Neural progenitor cell (in vitro differentiated cells): ENCODE measurements at regions not wholly inside any gene's neighbourhood (a gene's known extent, or its start where the extent isn't known, plus 50 kb on each side); places are given as distances from the start of the nearest gene placed in this dataset.

Source experiments
- DNase-seq: peaks from one replicate; pipeline ENCODE4 v3.0.0-alpha.2; 2016; ENCODE audit warnings: low spot score
- H2AFZ ChIP-seq: fragments of 200-600 bp; sonication (generic); replicated peaks from 2 replicates; pipeline ENCODE4 v1.6.1; 2016; ENCODE audit warnings: antibody characterized with exemption
- H3F3A ChIP-seq: fragments of 200-600 bp; sonication (generic); 2 replicates; pipeline ENCODE4 v1.6.1; 2016; ENCODE audit warnings: antibody characterized with exemption, low read depth
- H3K27ac ChIP-seq: fragments of 200-600 bp; sonication (generic); 2 replicates; pipeline ENCODE4 v1.5.1; 2016; ENCODE audit warnings: mild to moderate bottlenecking
- H3K27me3 ChIP-seq: fragments of 200-600 bp; sonication (generic); 2 replicates; pipeline ENCODE4 v1.6.1; 2016; ENCODE audit warnings: mild to moderate bottlenecking, moderate library complexity
- H3K36me3 ChIP-seq: fragments of 200-600 bp; sonication (generic); 2 replicates; pipeline ENCODE4 v1.5.1; 2016
- H3K4me1 ChIP-seq: fragments of 200-600 bp; sonication (generic); 2 replicates; pipeline ENCODE4 v1.6.1; 2016; ENCODE audit warnings: mixed run types
- H3K4me2 ChIP-seq: fragments of 200-600 bp; sonication (generic); 2 replicates; pipeline ENCODE4 v1.6.1; 2016
- H3K4me3 ChIP-seq: fragments of 200-600 bp; sonication (generic); 2 replicates; pipeline ENCODE4 v1.5.1; 2016
- H3K79me2 ChIP-seq: fragments of 200-600 bp; sonication (generic); 2 replicates; pipeline ENCODE4 v1.6.1; 2016; ENCODE audit warnings: low read depth
- H3K9ac ChIP-seq: fragments of 200-600 bp; sonication (generic); 2 replicates; pipeline ENCODE4 v1.6.1; 2016
- H3K9me3 ChIP-seq: fragments of 200-600 bp; sonication (generic); 2 replicates; pipeline ENCODE4 v1.5.1; 2016; ENCODE audit warnings: low read depth
- H4K20me1 ChIP-seq: fragments of 200-600 bp; sonication (generic); 2 replicates; pipeline ENCODE4 v1.6.1; 2016; ENCODE audit warnings: low read depth
- H3K27ac Mint-ChIP-seq: 3 replicates; pipeline ENCODE4 v1.8.0; 2021; ENCODE audit warnings: mixed read lengths
- H3K27me3 Mint-ChIP-seq: 2 replicates; pipeline ENCODE4 v1.8.0; 2022; ENCODE audit warnings: low read depth, mild to moderate bottlenecking, inconsistent platforms, moderate library complexity, mixed read lengths; ENCODE audit not compliant: insufficient read depth
- H3K36me3 Mint-ChIP-seq: 3 replicates; pipeline ENCODE4 v1.8.0; 2021; ENCODE audit warnings: mixed read lengths
- H3K4me1 Mint-ChIP-seq: 3 replicates; pipeline ENCODE4 v1.8.0; 2021; ENCODE audit warnings: mixed read lengths
- H3K4me3 Mint-ChIP-seq: 3 replicates; pipeline ENCODE4 v1.8.0; 2021; ENCODE audit warnings: mild to moderate bottlenecking, moderate library complexity, mixed read lengths
- H3K9me3 Mint-ChIP-seq: 3 replicates; pipeline ENCODE4 v1.8.0; 2020; ENCODE audit warnings: mixed read lengths
- EZH2 ChIP-seq: fragments of 200-600 bp; sonication (generic); IDR thresholded peaks from 2 replicates; pipeline ENCODE4 v1.6.1; 2017; ENCODE audit warnings: antibody characterized with exemption, mild to moderate bottlenecking, moderate library complexity
- EZH2phosphoT487 ChIP-seq: fragments of 200-600 bp; sonication (generic); IDR thresholded peaks from 2 replicates; pipeline ENCODE4 v1.6.1; 2017; ENCODE audit warnings: antibody characterized with exemption
- TF ChIP-seq, protein P1 (sequence below): fragments of 200-600 bp; sonication (generic); IDR thresholded peaks from 2 replicates; pipeline ENCODE4 v1.5.1; 2017; ENCODE audit warnings: antibody characterized with exemption, mild to moderate bottlenecking

GRCh38 chr16:51657848-51658247, 506.8 kb upstream of the SALL1 start:
- no peak for DNase-seq
- H3K27ac ChIP-seq = no peak overlapping the region
- no peak overlapping the region for H3K4me3 Mint-ChIP-seq
- no peaks in the 10 kb centered on the region for H4K20me1 ChIP-seq
- no peaks in the 10 kb centered on the region for H3K9me3 ChIP-seq
- H2AFZ ChIP-seq = peak overlapping the region; percentile 52
- H3K27ac Mint-ChIP-seq = no peak overlapping the region
- no peaks in the 10 kb centered on the region for H3F3A ChIP-seq
- H3K9me3 Mint-ChIP-seq = no peaks in the 10 kb centered on the region
- H3K36me3 Mint-ChIP-seq = no peaks in the 10 kb centered on the region
- peaks cover 2% of the 10 kb centered on the region for H3K27me3 Mint-ChIP-seq
- no peaks in the 10 kb centered on the region for H3K4me1 Mint-ChIP-seq
- H3K79me2 ChIP-seq = no peaks in the 10 kb centered on the region
- H3K4me3 ChIP-seq = no peak overlapping the region
- H3K4me2 ChIP-seq = no peak overlapping the region
- H3K4me1 ChIP-seq = no peaks in the 10 kb centered on the region
- no peak overlapping the region for H3K9ac ChIP-seq
- H3K36me3 ChIP-seq = no peaks in the 10 kb centered on the region
- TF ChIP-seq EZH2phosphoT487 (no peak), EZH2 (no peak)
- TF ChIP-seq, protein P1, sequence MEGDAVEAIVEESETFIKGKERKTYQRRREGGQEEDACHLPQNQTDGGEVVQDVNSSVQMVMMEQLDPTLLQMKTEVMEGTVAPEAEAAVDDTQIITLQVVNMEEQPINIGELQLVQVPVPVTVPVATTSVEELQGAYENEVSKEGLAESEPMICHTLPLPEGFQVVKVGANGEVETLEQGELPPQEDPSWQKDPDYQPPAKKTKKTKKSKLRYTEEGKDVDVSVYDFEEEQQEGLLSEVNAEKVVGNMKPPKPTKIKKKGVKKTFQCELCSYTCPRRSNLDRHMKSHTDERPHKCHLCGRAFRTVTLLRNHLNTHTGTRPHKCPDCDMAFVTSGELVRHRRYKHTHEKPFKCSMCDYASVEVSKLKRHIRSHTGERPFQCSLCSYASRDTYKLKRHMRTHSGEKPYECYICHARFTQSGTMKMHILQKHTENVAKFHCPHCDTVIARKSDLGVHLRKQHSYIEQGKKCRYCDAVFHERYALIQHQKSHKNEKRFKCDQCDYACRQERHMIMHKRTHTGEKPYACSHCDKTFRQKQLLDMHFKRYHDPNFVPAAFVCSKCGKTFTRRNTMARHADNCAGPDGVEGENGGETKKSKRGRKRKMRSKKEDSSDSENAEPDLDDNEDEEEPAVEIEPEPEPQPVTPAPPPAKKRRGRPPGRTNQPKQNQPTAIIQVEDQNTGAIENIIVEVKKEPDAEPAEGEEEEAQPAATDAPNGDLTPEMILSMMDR = no peak
- H3K27me3 ChIP-seq = no peaks in the 10 kb centered on the region

DNA sequence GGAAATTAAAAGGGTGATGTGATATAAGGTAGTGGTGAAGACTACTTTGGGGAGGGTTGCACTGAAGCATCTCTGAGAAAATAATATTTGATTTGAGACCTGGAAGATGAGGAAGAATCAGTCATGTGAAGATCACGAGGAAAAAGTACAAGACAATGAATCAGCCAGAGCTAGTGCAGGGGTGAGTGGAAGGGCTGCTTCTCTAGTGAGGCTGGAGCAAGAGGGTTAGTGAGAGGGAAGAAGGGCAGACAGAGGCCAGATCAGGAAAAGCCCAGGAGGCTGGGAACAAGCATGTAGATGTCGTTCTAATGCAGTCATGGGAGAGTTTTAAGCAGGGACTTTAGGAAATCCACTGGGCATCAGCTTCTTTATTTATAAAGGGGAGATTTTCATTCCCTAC, 504.2 kb upstream of the SALL1 start:
- H3K4me1 ChIP-seq = peaks cover 13% of the 10 kb centered on the region
- H3K36me3 Mint-ChIP-seq = no peaks in the 10 kb centered on the region
- H3K79me2 ChIP-seq = no peaks in the 10 kb centered on the region
- TF ChIP-seq, protein P1 = no peak
- TF ChIP-seq EZH2phosphoT487 (no peak), EZH2 (no peak)
- H3K4me3 Mint-ChIP-seq = no peak overlapping the region
- no peaks in the 10 kb centered on the region for H3K9me3 ChIP-seq
- no peak overlapping the region for H3K27ac ChIP-seq
- H3K27me3 ChIP-seq = no peaks in the 10 kb centered on the region
- H3K4me2 ChIP-seq = no peak overlapping the region
- H3K9ac ChIP-seq = no peak overlapping the region
- H3K27ac Mint-ChIP-seq = no peak overlapping the region
- no peak overlapping the region for H3K4me3 ChIP-seq
- no peak overlapping the region for H2AFZ ChIP-seq
- no peaks in the 10 kb centered on the region for H3K36me3 ChIP-seq
- no peaks in the 10 kb centered on the region for H4K20me1 ChIP-seq
- no peaks in the 10 kb centered on the region for H3K9me3 Mint-ChIP-seq
- H3F3A ChIP-seq = peaks cover 7% of the 10 kb centered on the region
- H3K4me1 Mint-ChIP-seq = peaks cover 5% of the 10 kb centered on the region
- H3K27me3 Mint-ChIP-seq = peaks cover 2% of the 10 kb centered on the region
- no peak for DNase-seq

DNA sequence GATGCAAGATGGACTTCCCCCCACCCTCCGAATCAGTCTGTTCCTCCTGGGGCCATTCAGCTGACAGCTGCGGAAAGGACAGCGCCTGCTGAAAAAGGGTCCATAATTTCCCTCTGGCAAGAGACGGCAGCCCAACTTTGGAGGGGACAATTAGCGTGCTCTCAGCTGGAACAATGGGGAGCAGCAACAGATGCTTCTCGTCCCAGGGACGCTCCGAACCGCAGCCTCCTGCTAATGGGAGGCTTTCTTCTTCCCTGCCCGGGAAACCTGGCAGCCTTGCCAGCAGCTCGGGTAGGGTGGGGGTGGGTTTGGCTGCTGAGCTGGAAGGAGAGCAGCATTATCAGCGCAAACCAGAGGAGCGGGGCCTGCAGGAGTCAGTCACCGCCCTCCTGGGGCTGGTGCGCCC, 500.0 kb upstream of the SALL1 start:
- no peaks in the 10 kb centered on the region for H3K79me2 ChIP-seq
- no peaks in the 10 kb centered on the region for H3K27me3 ChIP-seq
- Mint-ChIP-seq H3K9me3 (peaks cover 6% of the 10 kb centered on the region), H3K27ac (no peak overlapping the region), H3K4me3 (no peak overlapping the region), H3K27me3 (peaks cover 2% of the 10 kb centered on the region), H3K4me1 (peaks cover 5% of the 10 kb centered on the region), H3K36me3 (no peaks in the 10 kb centered on the region)
- no peak overlapping the region for H3K9ac ChIP-seq
- H3K36me3 ChIP-seq = no peaks in the 10 kb centered on the region
- peaks cover 13% of the 10 kb centered on the region for H3K4me1 ChIP-seq
- H3K4me3 ChIP-seq = no peak overlapping the region
- peak overlapping the region; percentile 94 for H2AFZ ChIP-seq
- TF ChIP-seq, protein P1 = no peak
- TF ChIP-seq EZH2 (no peak), EZH2phosphoT487 (no peak)
- H3K9me3 ChIP-seq = no peaks in the 10 kb centered on the region
- DNase-seq = peak; percentile 61
- peaks cover 7% of the 10 kb centered on the region for H3F3A ChIP-seq
- peak overlapping the region; percentile 16 for H3K27ac ChIP-seq
- no peaks in the 10 kb centered on the region for H4K20me1 ChIP-seq
- peak overlapping the region; percentile 57 for H3K4me2 ChIP-seq
